ENCODE measurements at regions not wholly inside any gene's neighbourhood (a gene's known extent, or its start where the extent isn't known, plus 50 kb on each side); places are given as distances from the start of the nearest gene placed in this dataset.

- no peaks in the 10 kb centered on the region for H3K9me3 ChIP-seq (ENCODE audit: insufficient read depth in 2 of 2, low read depth in 1 of 2, low read length in 1 of 2)
- H3K23ac ChIP-seq (ENCODE audit: insufficient read length): no peak overlapping the region
- no peaks in the 10 kb centered on the region for H3K36me3 ChIP-seq (ENCODE audit: control insufficient read depth in 2 of 4, insufficient read depth in 4 of 4, low read length in 3 of 4)
- H2BK12ac ChIP-seq (ENCODE audit: low read depth, low read length): no peak overlapping the region
- no peak overlapping the region for H3K4ac ChIP-seq (replicated peaks; ENCODE audit: insufficient read length, low read depth, low read length)
- H4K8ac ChIP-seq (ENCODE audit: extremely low read depth, insufficient read depth, low read length): no peak overlapping the region
- no peak overlapping the region for H2BK15ac ChIP-seq (ENCODE audit: low read length)
- H4K20me1 ChIP-seq (replicated peaks in 1 of 2; ENCODE audit: control insufficient read depth in 1 of 2, insufficient read depth in 2 of 2, low read length in 2 of 2): no peaks in the 10 kb centered on the region
- no peak overlapping the region for H3K4me3 ChIP-seq (ENCODE audit: extremely low read depth in 1 of 4, insufficient read depth in 2 of 4, low read depth in 3 of 4, low read length in 4 of 4)
- H3K9ac ChIP-seq (replicated peaks in 1 of 4; ENCODE audit: extremely low read depth in 1 of 4, low read depth in 3 of 4, low read length in 3 of 4): no peak overlapping the region
- no peak overlapping the region for H2AK5ac ChIP-seq (ENCODE audit: low read depth, low read length)
- no peaks in the 10 kb centered on the region for H3K79me1 ChIP-seq (ENCODE audit: low read depth, low read length)
- no peak overlapping the region for H4K91ac ChIP-seq (replicated peaks; ENCODE audit: insufficient read length, low read length)
- FAIRE-seq: no peak
- no peak overlapping the region for H3K56ac ChIP-seq (replicated peaks; ENCODE audit: insufficient read length, low read depth, low read length)
- H3K4me1 ChIP-seq (replicated peaks in 1 of 4; ENCODE audit: control insufficient read depth in 3 of 4, insufficient read depth in 4 of 4, low read length in 3 of 4): peaks cover 0 to 4% (median under 1%) of the 10 kb centered on the region in 4 experiments; a peak in 2 of 7 replicates
- WGBS, 2 experiments (ENCODE audit: extremely low coverage in 1 of 2, insufficient coverage in 1 of 2, insufficient read length in 1 of 2, insufficient replicate concordance in 2 of 2, low coverage in 1 of 2, low lambda C conversion rate in 2 of 2, missing lambda C conversion rate in 1 of 2): 87% methylated on average over 1 of the region's 1 CpG; no CpG with 5 or more reads in 1 of the 2 experiments
- CTCF ChIA-PET (ENCODE audit: partially characterized antibody): interaction anchor here (1.2 kb wide), 1 partner anchor 21 kb away, joined by 4 read pairs; no protein-coding TSS in a partner anchor
- H3K4me2 ChIP-seq (ENCODE audit: insufficient read depth in 1 of 2, low read depth in 2 of 2, low read length in 2 of 2): no peak overlapping the region
- no peak overlapping the region for H2AFZ ChIP-seq (ENCODE audit: low read length)
- H3K27me3 ChIP-seq (replicated peaks in 1 of 4; ENCODE audit: control insufficient read depth in 3 of 4, extremely low read depth in 1 of 4, insufficient read depth in 3 of 4, low read length in 3 of 4): no peaks in the 10 kb centered on the region
- H3K27ac ChIP-seq (ENCODE audit: low read depth, low read length): no peak overlapping the region
- DNase-seq (ENCODE audit: low read depth in 1 of 2, low spot score in 2 of 2): no peak
- no peak overlapping the region for H2BK120ac ChIP-seq (replicated peaks; ENCODE audit: low read depth, low read length)
- H4K5ac ChIP-seq (ENCODE audit: insufficient read length, low read depth, low read length): no peak overlapping the region
- H3K23me2 ChIP-seq (ENCODE audit: low read depth, low read length): no peaks in the 10 kb centered on the region; the same call in 1 of the 2 replicates
- no peak overlapping the region for H3K18ac ChIP-seq (ENCODE audit: extremely low read depth, low read length)
- POLR2A ChIA-PET (ENCODE audit: partially characterized antibody): interaction anchor here (0.6 kb wide), 1 partner anchor 26 kb away, joined by 3 read pairs; no protein-coding TSS in a partner anchor
- no peak overlapping the region for H2BK20ac ChIP-seq (ENCODE audit: low read length)
- no peak overlapping the region for H3K14ac ChIP-seq (ENCODE audit: insufficient read length)
- no peaks in the 10 kb centered on the region for H3K79me2 ChIP-seq (ENCODE audit: control insufficient read depth in 1 of 2, insufficient read depth in 2 of 2, low read length in 2 of 2)
- no peak overlapping the region for H2BK5ac ChIP-seq (ENCODE audit: low read depth, low read length)
- no peak for TF ChIP-seq SIRT6 (IDR thresholded peaks at IDR 0.05; ENCODE audit: low read length)
- TF ChIP-seq SUZ12 (IDR thresholded peaks at IDR 0.05; ENCODE audit: low read length): no peak
- TF ChIP-seq SIX5 (IDR thresholded peaks at IDR 0.05; ENCODE audit: low read depth, low read length): no peak
- TF ChIP-seq CTBP2 (IDR thresholded peaks at IDR 0.05; ENCODE audit: borderline replicate concordance, insufficient read depth, insufficient read length, low read length): no peak
- no peak for TF ChIP-seq BACH1 (IDR thresholded peaks at IDR 0.05; ENCODE audit: low read length)
- TF ChIP-seq HDAC2 (IDR thresholded peaks at IDR 0.05; ENCODE audit: borderline replicate concordance in 1 of 2, low read depth in 2 of 2, low read length in 2 of 2): no peak
- no peak for TF ChIP-seq USF2 (IDR thresholded peaks at IDR 0.05; ENCODE audit: low read length)
- no peak for TF ChIP-seq JUN (IDR thresholded peaks at IDR 0.05; ENCODE audit: low read depth, low read length)
Observed at GRCh38 chr2:175552902-175553301, 371.4 kb upstream of the ATP5MC3 start.

Data from H1 (cell line).